RWPE2 (cell line): ENCODE measurements at regions not wholly inside any gene's neighbourhood (a gene's known extent, or its start where the extent isn't known, plus 50 kb on each side); places are given as distances from the start of the nearest gene placed in this dataset.

Experiments
- ATAC-seq: fragments of 200-7000 bp; cut with Tn5 transposase; 3 replicates; pipeline ENCODE4 v1.9.1; 2021; ENCODE audit warnings: low read depth
- DNase-seq: peaks from one replicate; pipeline ENCODE4 v3.0.0-alpha.2; 2020; ENCODE audit warnings: low spot score
- H3K27ac ChIP-seq: fragments of 450-650 bp; 2 replicates; pipeline ENCODE4 v1.5.1; 2017; ENCODE audit warnings: mild to moderate bottlenecking; ENCODE audit not compliant: poor library complexity, severe bottlenecking
- H3K27me3 ChIP-seq: fragments of 250-450 bp; sonication (Bioruptor Pico); 2 replicates; pipeline ENCODE4 v1.5.1; 2021; ENCODE audit warnings: mild to moderate bottlenecking, moderate library complexity; ENCODE audit not compliant: insufficient read depth, poor library complexity, severe bottlenecking
- H3K36me3 ChIP-seq: fragments of 250-450 bp; sonication (Bioruptor Pico); 2 replicates; pipeline ENCODE4 v1.5.1; 2020; ENCODE audit warnings: low read depth, mild to moderate bottlenecking, moderate library complexity
- H3K4me1 ChIP-seq: fragments of 250-450 bp; sonication (Bioruptor Pico); 2 replicates; pipeline ENCODE4 v1.5.1; 2021; ENCODE audit warnings: mild to moderate bottlenecking, moderate library complexity; ENCODE audit not compliant: insufficient read depth, poor library complexity, severe bottlenecking
- H3K4me3 ChIP-seq: fragments of 250-450 bp; sonication (Bioruptor Pico); 2 replicates; pipeline ENCODE4 v1.5.1; 2021; ENCODE audit warnings: mild to moderate bottlenecking, moderate library complexity; ENCODE audit not compliant: severe bottlenecking
- H3K9me3 ChIP-seq: fragments of 250-450 bp; sonication (Bioruptor Pico); 2 replicates; pipeline ENCODE4 v1.5.1; 2021; ENCODE audit warnings: mild to moderate bottlenecking, moderate library complexity; ENCODE audit not compliant: severe bottlenecking
- CTCF ChIP-seq: fragments of 450-650 bp; IDR thresholded peaks from one replicate; pipeline ENCODE4 v1.5.1; 2017; ENCODE audit warnings: mild to moderate bottlenecking, moderate library complexity; ENCODE audit not compliant: poor library complexity, severe bottlenecking

- Histone ChIP-seq H3K4me1 (no peaks in the 10 kb centered on the region), H3K27me3 (no peaks in the 10 kb centered on the region), H3K27ac (no peak overlapping the region), H3K9me3 (no peaks in the 10 kb centered on the region), H3K36me3 (no peaks in the 10 kb centered on the region), H3K4me3 (no peak overlapping the region)
- DNase-seq (no peak), ATAC-seq (no peak)
- TF ChIP-seq CTCF, result no peak
Measured at GRCh38 chr13:36549126-36549702, 116.9 kb downstream of the CCNA1 start.

GRCh38 chr13:36549755-36550154 lies 117.5 kb downstream of the CCNA1 start:
- DNase-seq, result no peak

GRCh38 chr13:36550177-36550576 lies 117.9 kb downstream of the CCNA1 start:
- Histone ChIP-seq H3K4me3 (no peak overlapping the region), H3K27ac (no peak overlapping the region), H3K36me3 (no peaks in the 10 kb centered on the region), H3K4me1 (no peaks in the 10 kb centered on the region), H3K9me3 (no peaks in the 10 kb centered on the region), H3K27me3 (no peaks in the 10 kb centered on the region)
- no peak for ATAC-seq
- TF ChIP-seq CTCF, result no peak
- DNase-seq, result no peak

More at GRCh38 chr13:36549755-36550154, 117.5 kb downstream of the CCNA1 start:
- no peak for TF ChIP-seq CTCF
- Histone ChIP-seq H3K9me3 (no peaks in the 10 kb centered on the region), H3K4me1 (no peaks in the 10 kb centered on the region), H3K36me3 (no peaks in the 10 kb centered on the region), H3K27me3 (no peaks in the 10 kb centered on the region), H3K4me3 (no peak overlapping the region), H3K27ac (no peak overlapping the region)
- ATAC-seq, result no peak

GRCh38 chr13:36551445-36551844 lies 119.2 kb downstream of the CCNA1 start:
- Histone ChIP-seq H3K9me3 (no peaks in the 10 kb centered on the region), H3K27ac (no peak overlapping the region), H3K27me3 (no peaks in the 10 kb centered on the region), H3K4me1 (no peaks in the 10 kb centered on the region), H3K36me3 (no peaks in the 10 kb centered on the region), H3K4me3 (no peak overlapping the region)
- no peak for TF ChIP-seq CTCF
- DNase-seq (no peak), ATAC-seq (no peak)

- ATAC-seq (no peak), DNase-seq (no peak)
- H3K4me1 ChIP-seq, result no peaks in the 10 kb centered on the region
- no peaks in the 10 kb centered on the region for H3K9me3 ChIP-seq
- H3K36me3 ChIP-seq, result no peaks in the 10 kb centered on the region
- H3K27ac ChIP-seq, result no peak overlapping the region
- H3K27me3 ChIP-seq, result no peaks in the 10 kb centered on the region
- no peak for TF ChIP-seq CTCF
- no peak overlapping the region for H3K4me3 ChIP-seq
Measured at GRCh38 chr13:36552334-36552733, 120.0 kb downstream of the CCNA1 start.
